ENCODE measurements at regions not wholly inside any gene's neighbourhood (a gene's known extent, or its start where the extent isn't known, plus 50 kb on each side); places are given as distances from the start of the nearest gene placed in this dataset.

- no peak for DNase-seq (ENCODE audit: low spot score)
These were observed 103.1 kb upstream of the MYO16 start for GRCh38 chr13:108526286-108526685.

- DNase-seq (ENCODE audit: low spot score), result no peak
These were observed 101.6 kb upstream of the MYO16 start for GRCh38 chr13:108527844-108528243.

- DNase-seq (ENCODE audit: low spot score), result no peak
These were observed 101.1 kb upstream of the MYO16 start for GRCh38 chr13:108528303-108528702.

GRCh38 chr13:108533842-108534241, 95.6 kb upstream of the MYO16 start:
- no peak for DNase-seq (ENCODE audit: low spot score)

- no peak for DNase-seq (ENCODE audit: low spot score)
These were observed 94.7 kb upstream of the MYO16 start for GRCh38 chr13:108534728-108535127.

- DNase-seq (ENCODE audit: low spot score), result no peak
These were observed 79.5 kb upstream of the MYO16 start for GRCh38 chr13:108549934-108550333.

- peak; percentile 25 for DNase-seq (ENCODE audit: low spot score)
These were observed 77.7 kb upstream of the MYO16 start for GRCh38 chr13:108551674-108552073.

GRCh38 chr13:108558489-108558888, 70.9 kb upstream of the MYO16 start:
- DNase-seq (ENCODE audit: low spot score), result no peak

- DNase-seq (ENCODE audit: low spot score), result no peak
These were observed 69.3 kb upstream of the MYO16 start for GRCh38 chr13:108560093-108560492.

GRCh38 chr13:108561149-108561548, 68.3 kb upstream of the MYO16 start:
- DNase-seq (ENCODE audit: low spot score), result peak; percentile 6

- no peak for DNase-seq (ENCODE audit: low spot score)
These were observed 62.8 kb upstream of the MYO16 start for GRCh38 chr13:108566413-108567170.

GRCh38 chr13:108572782-108573211, 56.6 kb upstream of the MYO16 start:
- no peak for DNase-seq (ENCODE audit: low spot score)

- no peak for DNase-seq (ENCODE audit: low spot score)
These were observed 56.0 kb upstream of the MYO16 start for GRCh38 chr13:108573455-108573854.

GRCh38 chr13:108574856-108575255, 54.6 kb upstream of the MYO16 start:
- no peak for DNase-seq (ENCODE audit: low spot score)

GRCh38 chr13:108575430-108575829, 54.0 kb upstream of the MYO16 start:
- DNase-seq (ENCODE audit: low spot score), result no peak

Measured in H4 (cell line).